GM21381 (cell line): ENCODE measurements at regions not wholly inside any gene's neighbourhood (a gene's known extent, or its start where the extent isn't known, plus 50 kb on each side); places are given as distances from the start of the nearest gene placed in this dataset.
"Not testable (repeated sequence)": the region's sequence is repeated elsewhere in the genome, so short reads cannot be mapped to it uniquely, and the experiment has no call there.

Experiments used
- ATAC-seq: cut with Tn5 transposase; IDR thresholded peaks from one replicate; pipeline ENCODE4 v1.9.1; 2021; ENCODE audit warnings: mild to moderate bottlenecking, moderate library complexity; ENCODE audit not compliant: unreplicated experiment

- no peak for ATAC-seq
Observed at GRCh38 chr1:188660572-188660971, 1817.1 kb downstream of the BRINP3 start.

- ATAC-seq: no peak
Observed at GRCh38 chr1:188665477-188665876, 1812.2 kb downstream of the BRINP3 start.

- ATAC-seq: no peak
Observed at GRCh38 chr1:188668083-188668482, 1809.6 kb downstream of the BRINP3 start.

- ATAC-seq: no peak
Observed at GRCh38 chr1:188669728-188670382, 1807.8 kb downstream of the BRINP3 start.

GRCh38 chr1:188670837-188671236 lies 1806.8 kb downstream of the BRINP3 start:
- no peak for ATAC-seq

- no peak for ATAC-seq
Observed at GRCh38 chr1:188672153-188672552, 1805.5 kb downstream of the BRINP3 start.

- no peak for ATAC-seq
Observed at GRCh38 chr1:188689542-188689941, 1788.1 kb downstream of the BRINP3 start.

GRCh38 chr1:188700116-188700515 lies 1777.5 kb downstream of the BRINP3 start:
- no peak for ATAC-seq

GRCh38 chr1:188706742-188707141 lies 1770.9 kb downstream of the BRINP3 start:
- no peak for ATAC-seq

GRCh38 chr1:188708795-188709535 lies 1768.7 kb downstream of the BRINP3 start:
- ATAC-seq: no peak

GRCh38 chr1:188715566-188715965 lies 1762.1 kb downstream of the BRINP3 start:
- ATAC-seq: no peak

- no peak for ATAC-seq
Observed at GRCh38 chr1:188719735-188720134, 1757.9 kb downstream of the BRINP3 start.

GRCh38 chr1:188723332-188724020 lies 1754.2 kb downstream of the BRINP3 start:
- ATAC-seq: no peak

GRCh38 chr1:188729039-188729438 lies 1748.6 kb downstream of the BRINP3 start:
- no peak for ATAC-seq

- no peak for ATAC-seq
Observed at GRCh38 chr1:188735567-188735966, 1742.1 kb downstream of the BRINP3 start.

- ATAC-seq: not testable (repeated sequence)
Observed at GRCh38 chr1:188749275-188749674, 1728.4 kb downstream of the BRINP3 start.

- not testable (repeated sequence) for ATAC-seq
Observed at GRCh38 chr1:188752027-188752426, 1725.6 kb downstream of the BRINP3 start.

- not testable (repeated sequence) for ATAC-seq
Observed at GRCh38 chr1:188757747-188758146, 1719.9 kb downstream of the BRINP3 start.

- no peak for ATAC-seq
Observed at GRCh38 chr1:188761226-188761625, 1716.4 kb downstream of the BRINP3 start.

GRCh38 chr1:188762166-188762743 lies 1715.4 kb downstream of the BRINP3 start:
- ATAC-seq: no peak

- ATAC-seq: no peak
Observed at GRCh38 chr1:188763541-188763940, 1714.1 kb downstream of the BRINP3 start.
